ENCODE measurements at regions not wholly inside any gene's neighbourhood (a gene's known extent, or its start where the extent isn't known, plus 50 kb on each side); places are given as distances from the start of the nearest gene placed in this dataset.

- no peak overlapping the region for H3K4me3 ChIP-seq
- no peaks in the 10 kb centered on the region for H3K36me3 ChIP-seq (replicated peaks in 1 of 2; ENCODE audit: insufficient read depth in 1 of 2, low read depth in 2 of 2)
- no peak for TF ChIP-seq POLR2A (IDR thresholded peaks at IDR 0.05)
- TF ChIP-seq CTCF (IDR thresholded peaks at IDR 0.05), result no peak
- WGBS, 2 donors, result 69 to 77% methylated on average over 7 of the region's 7 CpGs
- DNase-seq, result no peak
- no peaks in the 10 kb centered on the region for H3K4me1 ChIP-seq
- no peaks in the 10 kb centered on the region for H3K27me3 ChIP-seq
- no peak overlapping the region for H3K27ac ChIP-seq
- no peaks in the 10 kb centered on the region for H3K9me3 ChIP-seq
- intact Hi-C loops (cut with DNase I), result no loop called here
- no peak for ATAC-seq
These were observed 120.5 kb upstream of the PEG3 start for GRCh38 chr19:56960959-56961543.

GRCh38 chr19:56964410-56964920 is 123.9 kb upstream of the PEG3 start:
- TF ChIP-seq POLR2A (IDR thresholded peaks at IDR 0.05) (no peak), CTCF (IDR thresholded peaks at IDR 0.05) (no peak)
- H3K27ac ChIP-seq, result no peak overlapping the region
- ATAC-seq, result no peak

GRCh38 chr19:56966225-56966696 is 125.7 kb upstream of the PEG3 start:
- Histone ChIP-seq H3K36me3 (replicated peaks in 1 of 2; ENCODE audit: insufficient read depth in 1 of 2, low read depth in 2 of 2) (no peaks in the 10 kb centered on the region), H3K27me3 (no peaks in the 10 kb centered on the region), H3K9me3 (no peaks in the 10 kb centered on the region), H3K27ac (no peak overlapping the region), H3K4me1 (no peaks in the 10 kb centered on the region), H3K4me3 (no peak overlapping the region)
- ATAC-seq, result no peak
- 8 to 10% methylated on average over 2 to 17 of the region's 17 CpGs for WGBS, 2 donors
- no peak for DNase-seq
- intact Hi-C loops (cut with DNase I), result no loop called here
- TF ChIP-seq CTCF (IDR thresholded peaks at IDR 0.05) (no peak), POLR2A (IDR thresholded peaks at IDR 0.05) (no peak)

More at GRCh38 chr19:56964410-56964920, 123.9 kb upstream of the PEG3 start:
- 34 to 39% methylated on average over 8 of the region's 8 CpGs for WGBS, 2 donors
- H3K27me3 ChIP-seq, result no peaks in the 10 kb centered on the region
- DNase-seq, result no peak
- intact Hi-C loops (cut with DNase I), result no loop called here
- H3K36me3 ChIP-seq (replicated peaks in 1 of 2; ENCODE audit: insufficient read depth in 1 of 2, low read depth in 2 of 2), result no peaks in the 10 kb centered on the region
- no peak overlapping the region for H3K4me3 ChIP-seq
- no peaks in the 10 kb centered on the region for H3K9me3 ChIP-seq
- H3K4me1 ChIP-seq, result no peaks in the 10 kb centered on the region

GRCh38 chr19:56966697-56967299 is 126.3 kb upstream of the PEG3 start:
- Histone ChIP-seq H3K4me3 (no peak overlapping the region), H3K36me3 (replicated peaks in 1 of 2; ENCODE audit: insufficient read depth in 1 of 2, low read depth in 2 of 2) (no peaks in the 10 kb centered on the region), H3K27me3 (no peaks in the 10 kb centered on the region), H3K27ac (no peak overlapping the region), H3K9me3 (no peaks in the 10 kb centered on the region), H3K4me1 (no peaks in the 10 kb centered on the region)
- WGBS, 2 donors, result 62 to 76% methylated on average over 11 to 13 of the region's 13 CpGs
- DNase-seq (no peak), ATAC-seq (no peak)
- TF ChIP-seq CTCF (IDR thresholded peaks at IDR 0.05) (no peak), POLR2A (IDR thresholded peaks at IDR 0.05) (no peak)
- intact Hi-C loops (cut with DNase I), result no loop called here

- no peaks in the 10 kb centered on the region for H3K36me3 ChIP-seq (replicated peaks in 1 of 2; ENCODE audit: insufficient read depth in 1 of 2, low read depth in 2 of 2)
- DNase-seq (no peak), ATAC-seq (no peak)
- no peak overlapping the region for H3K27ac ChIP-seq
- intact Hi-C loops (cut with DNase I), result no loop called here
- H3K4me1 ChIP-seq, result no peaks in the 10 kb centered on the region
- TF ChIP-seq POLR2A (IDR thresholded peaks at IDR 0.05), result no peak
- H3K4me3 ChIP-seq, result no peak overlapping the region
- no peaks in the 10 kb centered on the region for H3K9me3 ChIP-seq
- H3K27me3 ChIP-seq, result no peaks in the 10 kb centered on the region
- WGBS, 2 donors, result 17 to 30% methylated on average over 2 of the region's 2 CpGs
These were observed 128.6 kb upstream of the PEG3 start for GRCh38 chr19:56969156-56969555.

Measured in body of pancreas (tissue), 4 donors.